ENCODE measurements at regions not wholly inside any gene's neighbourhood (a gene's known extent, or its start where the extent isn't known, plus 50 kb on each side); places are given as distances from the start of the nearest gene placed in this dataset.

DNA sequence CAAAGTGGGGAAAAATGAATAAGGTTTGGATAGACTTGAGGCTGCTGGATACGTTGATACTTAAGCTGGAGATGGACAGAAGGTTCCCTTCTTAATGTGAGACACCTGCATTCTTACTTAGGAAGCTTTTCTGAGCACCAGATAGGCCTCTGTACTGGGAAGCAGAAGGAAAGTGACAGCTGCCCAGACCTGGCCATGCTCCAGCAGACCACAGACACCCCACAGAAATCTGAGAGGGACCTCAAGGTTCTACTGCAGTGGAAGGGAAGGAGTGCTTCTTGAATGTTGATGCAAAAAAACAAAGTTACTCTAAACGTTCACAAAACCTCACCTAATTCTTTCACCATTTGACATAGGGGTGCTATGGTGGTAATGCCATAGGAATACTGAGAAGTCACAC is 642.1 kb upstream of the ID2 start:
- peaks cover 28% of the 10 kb centered on the region for H3K9me3 Mint-ChIP-seq
- H3K36me3 Mint-ChIP-seq (ENCODE audit: low read depth): no peaks in the 10 kb centered on the region
- no peak overlapping the region for H3K27ac Mint-ChIP-seq
- H3K4me1 Mint-ChIP-seq: peaks cover 10% of the 10 kb centered on the region
- no peak overlapping the region for H3K4me3 Mint-ChIP-seq
- TF ChIP-seq CTCF (IDR thresholded peaks at IDR 0.05; ENCODE audit: unreplicated experiment in 3 of 3): no peak
- no peaks in the 10 kb centered on the region for H3K27me3 Mint-ChIP-seq (ENCODE audit: low read depth)

DNA sequence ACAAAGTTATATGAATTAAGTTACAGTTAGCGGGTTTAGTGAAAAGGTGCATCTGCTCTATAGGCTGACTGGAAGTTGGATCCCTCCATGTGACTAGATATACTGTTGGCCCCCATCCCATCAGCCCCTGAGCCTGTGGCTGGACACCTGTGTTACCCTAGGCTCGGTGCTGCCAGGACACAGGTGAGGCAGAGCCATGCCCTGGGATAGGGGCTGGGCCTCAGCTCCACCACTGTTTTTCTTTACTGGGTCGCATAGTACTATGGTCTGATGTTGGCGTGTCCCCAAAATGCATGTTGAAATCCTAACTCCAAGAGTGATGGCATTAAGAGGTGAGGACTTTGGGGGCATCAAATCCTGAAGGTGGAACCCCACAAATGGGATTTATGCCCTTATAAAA is 638.6 kb upstream of the ID2 start:
- no peak for TF ChIP-seq CTCF (IDR thresholded peaks at IDR 0.05; ENCODE audit: unreplicated experiment in 3 of 3)
- Mint-ChIP-seq H3K4me3 (no peak overlapping the region), H3K9me3 (peaks cover 33% of the 10 kb centered on the region), H3K27me3 (ENCODE audit: low read depth) (no peaks in the 10 kb centered on the region), H3K36me3 (ENCODE audit: low read depth) (no peaks in the 10 kb centered on the region), H3K27ac (no peak overlapping the region), H3K4me1 (peaks cover 12% of the 10 kb centered on the region)

- no peak for TF ChIP-seq CTCF (IDR thresholded peaks at IDR 0.05; ENCODE audit: unreplicated experiment in 3 of 3)
- peaks cover 14% of the 10 kb centered on the region for H3K4me1 Mint-ChIP-seq
- no peaks in the 10 kb centered on the region for H3K27me3 Mint-ChIP-seq (ENCODE audit: low read depth)
- H3K9me3 Mint-ChIP-seq: peaks cover 33% of the 10 kb centered on the region
- H3K4me3 Mint-ChIP-seq: no peak overlapping the region
- H3K27ac Mint-ChIP-seq: no peak overlapping the region
- H3K36me3 Mint-ChIP-seq (ENCODE audit: low read depth): no peaks in the 10 kb centered on the region
Measured at GRCh38 chr2:8044046-8044594, 637.7 kb upstream of the ID2 start.

GRCh38 chr2:8045081-8045614 is 636.7 kb upstream of the ID2 start:
- Mint-ChIP-seq H3K9me3 (peaks cover 29% of the 10 kb centered on the region), H3K27me3 (ENCODE audit: low read depth) (no peaks in the 10 kb centered on the region), H3K4me3 (no peak overlapping the region), H3K36me3 (ENCODE audit: low read depth) (no peaks in the 10 kb centered on the region), H3K4me1 (peaks cover 15% of the 10 kb centered on the region), H3K27ac (no peak overlapping the region)
- TF ChIP-seq CTCF (IDR thresholded peaks at IDR 0.05; ENCODE audit: unreplicated experiment in 3 of 3): no peak

DNA sequence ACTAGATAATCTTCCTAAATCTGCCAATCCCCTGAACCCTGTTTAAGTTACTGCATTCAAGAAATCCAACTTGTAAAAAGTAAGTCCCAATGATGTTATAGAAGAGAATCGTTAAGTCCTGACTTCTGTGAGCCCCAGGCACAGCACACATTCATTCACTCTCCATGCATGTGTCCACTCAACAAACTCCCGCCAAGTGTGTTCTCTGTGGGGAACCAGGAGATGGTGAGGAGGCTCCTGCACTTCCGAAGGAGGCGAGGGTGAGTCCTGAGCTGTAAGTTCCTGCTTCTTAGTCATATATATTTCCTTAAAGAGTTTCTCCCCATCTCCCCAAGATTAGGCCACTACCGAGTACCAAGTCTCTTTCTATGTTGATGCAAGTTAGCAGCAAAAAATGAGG is 635.0 kb upstream of the ID2 start:
- Mint-ChIP-seq H3K4me3 (no peak overlapping the region), H3K36me3 (ENCODE audit: low read depth) (no peaks in the 10 kb centered on the region)
- no peak for TF ChIP-seq CTCF (IDR thresholded peaks at IDR 0.05; ENCODE audit: unreplicated experiment in 3 of 3)

DNA sequence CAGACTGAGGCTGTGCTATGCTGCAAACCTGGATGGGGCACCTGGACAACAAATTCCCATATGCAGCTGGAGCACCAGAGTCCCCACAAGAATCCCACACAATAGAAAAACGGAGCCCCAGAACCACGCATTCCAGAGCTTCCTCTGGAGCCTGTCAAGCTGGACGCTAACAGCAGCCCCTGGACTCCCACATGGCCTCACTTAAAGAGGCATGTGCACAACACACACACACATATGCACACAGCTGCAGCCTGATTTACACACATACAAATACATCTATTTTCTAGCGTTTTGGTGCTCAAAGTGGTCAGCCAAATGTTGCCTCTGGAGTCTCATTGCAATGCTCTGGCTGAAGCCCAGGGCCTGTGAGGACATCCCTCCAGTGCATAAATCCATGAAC is 632.7 kb upstream of the ID2 start:
- no peaks in the 10 kb centered on the region for H3K36me3 Mint-ChIP-seq (ENCODE audit: low read depth)
- peaks cover 15% of the 10 kb centered on the region for H3K4me1 Mint-ChIP-seq
- H3K27me3 Mint-ChIP-seq (ENCODE audit: low read depth): no peaks in the 10 kb centered on the region
- no peak overlapping the region for H3K4me3 Mint-ChIP-seq
- TF ChIP-seq CTCF (IDR thresholded peaks at IDR 0.05; ENCODE audit: unreplicated experiment in 3 of 3): no peak
- peaks cover 8% of the 10 kb centered on the region for H3K9me3 Mint-ChIP-seq
- H3K27ac Mint-ChIP-seq: peak overlapping the region; percentile 22 to 36 (median 30)

More for the DNA sequence above, 635.0 kb upstream of the ID2 start:
- H3K27ac Mint-ChIP-seq: no peak overlapping the region
- H3K9me3 Mint-ChIP-seq: peaks cover 22% of the 10 kb centered on the region
- no peaks in the 10 kb centered on the region for H3K27me3 Mint-ChIP-seq (ENCODE audit: low read depth)
- peaks cover 15% of the 10 kb centered on the region for H3K4me1 Mint-ChIP-seq

Data from nephron (organoid).